SK-N-SH (cell line): ENCODE measurements at regions not wholly inside any gene's neighbourhood (a gene's known extent, or its start where the extent isn't known, plus 50 kb on each side); places are given as distances from the start of the nearest gene placed in this dataset.

ENCODE experiments used
- CTCF ChIA-PET: fragments of 300-600, 350-600 bp; formaldehyde crosslinking; extraction: SDS; loops from one replicate; lab custom pipeline; 2021; lab: Yijun Ruan, JAX
- POLR2A ChIA-PET: fragments of 350-600 bp; sonication (Branson Sonifier 250); formaldehyde crosslinking; extraction: SDS; loops from one replicate; lab custom pipeline; 2020; ENCODE audit warnings: antibody characterized with exemption, inconsistent platforms; lab: Yijun Ruan, JAX
- DNase-seq: peaks from one replicate; pipeline ENCODE4 v3.0.0; 2012
- H2AFZ ChIP-seq: fragments of 200-600 bp; sonication (generic); 2 replicates; pipeline ENCODE4 v1.8.1; 2016; ENCODE audit warnings: antibody characterized with exemption, mild to moderate bottlenecking, low read depth
- H3F3A ChIP-seq: fragments of 200-600 bp; sonication (generic); replicated peaks from 2 replicates; pipeline ENCODE3; 2016; ENCODE audit warnings: antibody characterized with exemption, mild to moderate bottlenecking; ENCODE audit not compliant: insufficient read depth
- H3K27ac ChIP-seq, 2 experiments: fragments of 200-500 bp in 1 of 2; fragments of 200-600 bp in 1 of 2; sonication (Bioruptor generic) in 1 of 2; sonication (generic), shearing (Covaris generic) in 1 of 2; 2 replicates each; pipeline versions ENCODE4 v1.5.1 to v1.6.1; 2014 to 2016; ENCODE audit warnings: low read depth in 2 of 2, inconsistent platforms in 1 of 2, low read length in 1 of 2, mild to moderate bottlenecking in 1 of 2, mixed read lengths in 1 of 2
- H3K27me3 ChIP-seq: fragments of 200-600 bp; sonication (generic), shearing (Covaris generic); 2 replicates; pipeline ENCODE4 v1.6.1; 2016; ENCODE audit warnings: mixed run types; ENCODE audit not compliant: insufficient read depth
- H3K36me3 ChIP-seq, 2 experiments: fragments of 200-500 bp in 1 of 2; fragments of 200-600 bp in 1 of 2; sonication (Bioruptor generic) in 1 of 2; sonication (generic) in 1 of 2; replicated peaks in 1 of 2; 2 replicates each; pipeline versions ENCODE3 to v1.5.1; 2014 to 2016; ENCODE audit warnings: low read length in 1 of 2, mild to moderate bottlenecking in 1 of 2; ENCODE audit not compliant: insufficient read depth in 2 of 2, control insufficient read depth in 1 of 2
- H3K4me1 ChIP-seq, 2 experiments: fragments of 200-500 bp in 1 of 2; fragments of 200-600 bp in 1 of 2; sonication (Bioruptor generic) in 1 of 2; sonication (generic), shearing (Covaris generic) in 1 of 2; 2 replicates each; pipeline versions ENCODE4 v1.5.1 to v1.6.1; 2014 to 2016; ENCODE audit warnings: low read depth in 1 of 2, low read length in 1 of 2, mixed run types in 1 of 2; ENCODE audit not compliant: insufficient read depth in 2 of 2, control insufficient read depth in 1 of 2
- H3K4me2 ChIP-seq: fragments of 200-600 bp; sonication (generic), shearing (Covaris generic); 2 replicates; pipeline ENCODE4 v1.6.1; 2017; ENCODE audit warnings: mixed run types
- H3K4me3 ChIP-seq, 2 experiments: fragments of 200-500 bp in 1 of 2; fragments of 200-600 bp in 1 of 2; sonication (Bioruptor generic) in 1 of 2; sonication (generic), shearing (Covaris generic) in 1 of 2; 2 replicates each; pipeline versions ENCODE4 v1.5.1 to v1.8.1; 2014 to 2016; ENCODE audit warnings: low read depth in 2 of 2, inconsistent platforms in 1 of 2, low read length in 1 of 2, mild to moderate bottlenecking in 1 of 2, mixed read lengths in 1 of 2, moderate library complexity in 1 of 2
- H3K79me2 ChIP-seq: fragments of 200-600 bp; sonication (generic); 2 replicates; pipeline ENCODE4 v1.8.1; 2017; ENCODE audit warnings: mild to moderate bottlenecking; ENCODE audit not compliant: insufficient read depth
- H3K9ac ChIP-seq: fragments of 200-600 bp; sonication (generic); 2 replicates; pipeline ENCODE4 v1.6.1; 2017; ENCODE audit warnings: mixed run types
- H3K9me2 ChIP-seq: fragments of 200-600 bp; sonication (generic); 2 replicates; pipeline ENCODE4 v1.6.1; 2017; ENCODE audit warnings: mixed run types
- H3K9me3 ChIP-seq: fragments of 200-600 bp; sonication (generic); 2 replicates; pipeline ENCODE4 v1.6.1; 2017; ENCODE audit warnings: mixed run types, mild to moderate bottlenecking, moderate library complexity
- H4K20me1 ChIP-seq: fragments of 200-600 bp; sonication (generic); 2 replicates; pipeline ENCODE4 v1.6.1; 2017; ENCODE audit warnings: mild to moderate bottlenecking, mixed run types; ENCODE audit not compliant: insufficient read depth
- CTCF ChIP-seq: fragments of 200-600 bp; sonication (generic); IDR thresholded peaks from 2 replicates; pipeline ENCODE4 v1.6.1; 2017; ENCODE audit warnings: antibody characterized with exemption, mild to moderate bottlenecking, moderate library complexity
- FOSL2 ChIP-seq: IDR thresholded peaks from 2 replicates; pipeline ENCODE4 v1.4.0; 2012; ENCODE audit warnings: low read depth, mild to moderate bottlenecking, moderate library complexity, borderline replicate concordance
- FOXJ3 ChIP-seq: sonication (generic); formaldehyde crosslinking; IDR thresholded peaks from 2 replicates; pipeline ENCODE4 v1.5.1; 2020; ENCODE audit warnings: mild to moderate bottlenecking, missing genetic modification reagents
- FOXM1 ChIP-seq: IDR thresholded peaks from 2 replicates; pipeline ENCODE4 v1.4.0; 2012; ENCODE audit warnings: low read depth, mild to moderate bottlenecking
- IRF3 ChIP-seq: fragments of 150-350 bp; IDR thresholded peaks from 2 replicates; pipeline ENCODE4 v1.6.1; 2016; ENCODE audit warnings: mild to moderate bottlenecking, low read depth, low read length
- RCOR1 ChIP-seq: fragments of 150-350 bp; IDR thresholded peaks from 2 replicates; pipeline ENCODE4 v1.6.1; 2017; ENCODE audit warnings: antibody characterized with exemption, low read length
- SMC3 ChIP-seq: IDR thresholded peaks from 2 replicates; pipeline ENCODE4 v1.6.1; 2012; ENCODE audit warnings: low read depth, low read length, improper control_type of control experiment
- TCF12 ChIP-seq: IDR thresholded peaks from 2 replicates; pipeline ENCODE4 v1.4.0; 2012
- TEAD4 ChIP-seq: IDR thresholded peaks from 2 replicates; pipeline ENCODE4 v1.4.0; 2012; ENCODE audit warnings: mild to moderate bottlenecking, borderline replicate concordance; ENCODE audit not compliant: insufficient read depth
- YY1 ChIP-seq: IDR thresholded peaks from 2 replicates; pipeline ENCODE4 v1.4.0; 2012; ENCODE audit warnings: low read depth, mild to moderate bottlenecking
- WGBS: methylation state at CpG from one replicate; pipeline ENCODE4 v1.1.6; 2017; ENCODE audit warnings: low lambda C conversion rate; 5-methylcytosine and 5-hydroxymethylcytosine counted together

- TF ChIP-seq IRF3 (no peak), FOXM1 (no peak), SMC3 (no peak), TCF12 (no peak)
Measured at GRCh38 chr4:147328756-147329446, 152.0 kb upstream of the EDNRA start (continued).

- H4K20me1 ChIP-seq = no peaks in the 10 kb centered on the region
- H3K36me3 ChIP-seq = no peaks in the 10 kb centered on the region
- H3K4me3 ChIP-seq = no peak overlapping the region
- H3K9me3 ChIP-seq = no peaks in the 10 kb centered on the region
- no peak overlapping the region for H2AFZ ChIP-seq
- no peak overlapping the region for H3K9ac ChIP-seq
- no peaks in the 10 kb centered on the region for H3K79me2 ChIP-seq
- ChIA-PET POLR2A (no interaction called here), CTCF (no interaction called here)
- H3K27ac ChIP-seq = no peak overlapping the region
- 100% methylated on average over 1 of the region's 1 CpG for WGBS
- no peaks in the 10 kb centered on the region for H3K9me2 ChIP-seq
- DNase-seq = no peak
- peaks cover 0 to 25% of the 10 kb centered on the region in 2 experiments; a peak in 2 of 4 replicates for H3K4me1 ChIP-seq
- H3F3A ChIP-seq = peaks cover 9% of the 10 kb centered on the region
- TF ChIP-seq CTCF (no peak), RCOR1 (no peak), FOXM1 (no peak), TEAD4 (no peak)
- H3K4me2 ChIP-seq = no peak overlapping the region
- no peaks in the 10 kb centered on the region for H3K27me3 ChIP-seq
Measured at GRCh38 chr4:147332091-147332490, 148.8 kb upstream of the EDNRA start.

- H2AFZ ChIP-seq = peak overlapping the region; percentile 70; the same call in 1 of the 2 replicates
- H4K20me1 ChIP-seq = no peaks in the 10 kb centered on the region
- no peaks in the 10 kb centered on the region for H3K9me2 ChIP-seq
- H3K4me3 ChIP-seq = peak overlapping the region in 1 of 2 experiments; percentile 16; a peak in 1 of 4 replicates
- no peaks in the 10 kb centered on the region for H3K36me3 ChIP-seq
- no peaks in the 10 kb centered on the region for H3K79me2 ChIP-seq
- no peak for DNase-seq
- H3K4me2 ChIP-seq = peak overlapping the region; percentile 25; the same call in 1 of the 2 replicates
- H3K4me1 ChIP-seq = peaks cover 2 to 25% of the 10 kb centered on the region in 2 experiments; a peak in 2 of 4 replicates
- POLR2A ChIA-PET = no interaction called here
- WGBS = 10% methylated on average over 1 of the region's 1 CpG
- peak overlapping the region in 1 of 2 experiments; percentile 79; a peak in 2 of 4 replicates for H3K27ac ChIP-seq
- H3K9me3 ChIP-seq = no peaks in the 10 kb centered on the region
- H3K27me3 ChIP-seq = no peaks in the 10 kb centered on the region
- H3F3A ChIP-seq = peaks cover 9% of the 10 kb centered on the region
- no peak overlapping the region; the same call in 1 of the 2 replicates for H3K9ac ChIP-seq
- CTCF ChIA-PET = interaction anchor here (1.3 kb wide), 1 partner anchor 62 kb away, joined by 3 read pairs; no protein-coding TSS in a partner anchor
- 0 out of 2 replicates have a peak, but pooled peaks have one; percentile 12 for TF ChIP-seq FOSL2
- TF ChIP-seq FOXJ3 (CRISPR knock-in tag) = no peak
- no peak for TF ChIP-seq CTCF
- no peak for TF ChIP-seq YY1
Measured at GRCh38 chr4:147334478-147334877, 146.4 kb upstream of the EDNRA start.
